Smooth muscle cell (in vitro differentiated cells): ENCODE measurements at regions not wholly inside any gene's neighbourhood (a gene's known extent, or its start where the extent isn't known, plus 50 kb on each side); places are given as distances from the start of the nearest gene placed in this dataset.

Experiments used
- DNase-seq: peaks from one replicate; lab custom pipeline; 2025; ENCODE audit not compliant: unreplicated experiment; lab: John Stamatoyannopoulos, UW
- H2AFZ ChIP-seq: fragments of 200-600 bp; sonication (generic); 2 replicates; pipeline ENCODE4 v1.6.0; 2016; ENCODE audit warnings: antibody characterized with exemption, low read depth, mild to moderate bottlenecking
- H3F3A ChIP-seq: fragments of 200-600 bp; sonication (generic); 2 replicates; pipeline ENCODE4 v1.6.0; 2017; ENCODE audit warnings: antibody characterized with exemption, low read depth
- H3K27ac ChIP-seq: fragments of 200-600 bp; sonication (generic); 2 replicates; pipeline ENCODE4 v1.5.1; 2016; ENCODE audit warnings: low read depth, mild to moderate bottlenecking
- H3K27me3 ChIP-seq: fragments of 200-600 bp; sonication (generic); 2 replicates; pipeline ENCODE4 v1.6.1; 2016; ENCODE audit warnings: low read depth, mild to moderate bottlenecking
- H3K36me3 ChIP-seq: fragments of 200-600 bp; sonication (generic); 2 replicates; pipeline ENCODE4 v1.5.1; 2016; ENCODE audit warnings: low read depth
- H3K4me1 ChIP-seq: fragments of 200-600 bp; sonication (generic); 2 replicates; pipeline ENCODE4 v1.5.1; 2016; ENCODE audit warnings: low read depth
- H3K4me2 ChIP-seq: fragments of 200-600 bp; sonication (generic); 2 replicates; pipeline ENCODE4 v1.6.0; 2016; ENCODE audit warnings: mild to moderate bottlenecking
- H3K4me3 ChIP-seq: fragments of 200-600 bp; sonication (generic); 2 replicates; pipeline ENCODE4 v1.5.1; 2016; ENCODE audit warnings: mild to moderate bottlenecking
- H3K79me2 ChIP-seq: fragments of 200-600 bp; sonication (generic); 2 replicates; pipeline ENCODE4 v1.6.0; 2016; ENCODE audit warnings: low read depth, mild to moderate bottlenecking
- H3K9ac ChIP-seq: fragments of 200-600 bp; sonication (generic); 2 replicates; pipeline ENCODE4 v1.6.0; 2016; ENCODE audit warnings: low read depth
- H3K9me3 ChIP-seq: fragments of 200-600 bp; sonication (generic); replicated peaks from 2 replicates; pipeline ENCODE4 v1.5.1; 2016; ENCODE audit warnings: low read depth
- H4K20me1 ChIP-seq: fragments of 200-600 bp; sonication (generic); 2 replicates; pipeline ENCODE4 v1.6.0; 2016; ENCODE audit warnings: low read depth
- CTCF ChIP-seq: fragments of 200-600 bp; sonication (generic); IDR thresholded peaks from 2 replicates; pipeline ENCODE4 v1.5.1; 2017; ENCODE audit warnings: borderline replicate concordance, mild to moderate bottlenecking, antibody characterized with exemption; ENCODE audit not compliant: insufficient read depth, poor library complexity, severe bottlenecking
- WGBS: methylation state at CpG from one replicate; pipeline ENCODE4 v1.1.7; 2016; ENCODE audit warnings: low lambda C conversion rate; 5-methylcytosine and 5-hydroxymethylcytosine counted together

- Histone ChIP-seq H3K4me1 (no peaks in the 10 kb centered on the region), H3K27me3 (no peaks in the 10 kb centered on the region), H2AFZ (no peak overlapping the region), H4K20me1 (no peaks in the 10 kb centered on the region), H3F3A (no peaks in the 10 kb centered on the region), H3K9me3 (no peaks in the 10 kb centered on the region), H3K27ac (no peak overlapping the region), H3K9ac (no peak overlapping the region), H3K36me3 (no peaks in the 10 kb centered on the region), H3K79me2 (no peaks in the 10 kb centered on the region), H3K4me3 (no peak overlapping the region), H3K4me2 (no peak overlapping the region)
- DNase-seq = no peak
- TF ChIP-seq CTCF = no peak
- 74% methylated on average over 2 of the region's 2 CpGs for WGBS
Measured at GRCh38 chrX:27229721-27230120, 233.4 kb downstream of the PPP4R3C start.

GRCh38 chrX:27222661-27223060, 240.5 kb downstream of the PPP4R3C start:
- no peak for TF ChIP-seq CTCF
- H3K79me2 ChIP-seq = no peaks in the 10 kb centered on the region
- H3F3A ChIP-seq = no peaks in the 10 kb centered on the region
- H2AFZ ChIP-seq = no peak overlapping the region
- H3K4me1 ChIP-seq = no peaks in the 10 kb centered on the region
- H3K4me3 ChIP-seq = no peak overlapping the region
- no peak overlapping the region for H3K4me2 ChIP-seq
- no peaks in the 10 kb centered on the region for H3K36me3 ChIP-seq
- WGBS = 91% methylated on average over 8 of the region's 8 CpGs
- DNase-seq = no peak
- no peak overlapping the region for H3K27ac ChIP-seq
- H3K9me3 ChIP-seq = peaks cover 3% of the 10 kb centered on the region
- H4K20me1 ChIP-seq = no peaks in the 10 kb centered on the region
- no peaks in the 10 kb centered on the region for H3K27me3 ChIP-seq
- no peak overlapping the region for H3K9ac ChIP-seq

- H3K9ac ChIP-seq = no peak overlapping the region
- no peaks in the 10 kb centered on the region for H3K79me2 ChIP-seq
- no peak overlapping the region for H3K4me2 ChIP-seq
- no peaks in the 10 kb centered on the region for H3F3A ChIP-seq
- H3K27ac ChIP-seq = no peak overlapping the region
- peak; percentile 76 for TF ChIP-seq CTCF
- no peak for DNase-seq
- H2AFZ ChIP-seq = no peak overlapping the region
- H3K4me1 ChIP-seq = no peaks in the 10 kb centered on the region
- whole genome bisulfite sequencing = 23% methylated on average over 5 of the region's 5 CpGs
- H3K4me3 ChIP-seq = no peak overlapping the region
- no peaks in the 10 kb centered on the region for H3K9me3 ChIP-seq
- H3K36me3 ChIP-seq = no peaks in the 10 kb centered on the region
- no peaks in the 10 kb centered on the region for H3K27me3 ChIP-seq
- H4K20me1 ChIP-seq = no peaks in the 10 kb centered on the region
Measured at GRCh38 chrX:27186671-27187070, 276.5 kb downstream of the PPP4R3C start.

GRCh38 chrX:27163236-27163635, 299.9 kb downstream of the PPP4R3C start:
- 67% methylated on average over 4 of the region's 4 CpGs for WGBS

More at GRCh38 chrX:27163236-27163635, 299.9 kb downstream of the PPP4R3C start:
- Histone ChIP-seq H3K9me3 (no peaks in the 10 kb centered on the region), H3K9ac (no peak overlapping the region), H3K36me3 (no peaks in the 10 kb centered on the region), H3K4me3 (no peak overlapping the region), H4K20me1 (no peaks in the 10 kb centered on the region), H3K4me2 (no peak overlapping the region), H2AFZ (no peak overlapping the region), H3K4me1 (no peaks in the 10 kb centered on the region), H3F3A (no peaks in the 10 kb centered on the region), H3K27ac (no peak overlapping the region), H3K27me3 (no peaks in the 10 kb centered on the region), H3K79me2 (no peaks in the 10 kb centered on the region)
- no peak for TF ChIP-seq CTCF
- DNase-seq = no peak
